Glutamatergic neuron (in vitro differentiated cells): ENCODE measurements at regions not wholly inside any gene's neighbourhood (a gene's known extent, or its start where the extent isn't known, plus 50 kb on each side); places are given as distances from the start of the nearest gene placed in this dataset.

Experiments used
- DNase-seq: peaks from one replicate; pipeline ENCODE4 v3.0.0; 2022
- H3K27ac Mint-ChIP-seq: one replicate; pipeline ENCODE4 v1.8.0; 2020; ENCODE audit warnings: mild to moderate bottlenecking, mixed read lengths, inconsistent platforms; ENCODE audit not compliant: unreplicated experiment
- H3K27me3 Mint-ChIP-seq: one replicate; pipeline ENCODE4 v1.8.0; 2020; ENCODE audit warnings: mild to moderate bottlenecking, moderate library complexity, mixed read lengths, inconsistent platforms; ENCODE audit not compliant: unreplicated experiment
- H3K36me3 Mint-ChIP-seq: one replicate; pipeline ENCODE4 v1.8.0; 2020; ENCODE audit warnings: mild to moderate bottlenecking, mixed read lengths, inconsistent platforms; ENCODE audit not compliant: unreplicated experiment
- H3K4me1 Mint-ChIP-seq: one replicate; pipeline ENCODE4 v1.8.0; 2020; ENCODE audit warnings: mild to moderate bottlenecking, low read depth, mixed read lengths, inconsistent platforms; ENCODE audit not compliant: unreplicated experiment
- H3K4me3 Mint-ChIP-seq: one replicate; pipeline ENCODE4 v1.8.0; 2020; ENCODE audit warnings: mild to moderate bottlenecking, mixed read lengths, inconsistent platforms; ENCODE audit not compliant: unreplicated experiment
- H3K9me3 Mint-ChIP-seq: one replicate; pipeline ENCODE4 v1.8.0; 2020; ENCODE audit warnings: mild to moderate bottlenecking, moderate library complexity, mixed read lengths, inconsistent platforms; ENCODE audit not compliant: unreplicated experiment
- CTCF ChIP-seq: fragments of 200-600 bp; sonication (generic); IDR thresholded peaks from one replicate; pipeline ENCODE4 v1.5.0; 2021; ENCODE audit not compliant: partially characterized antibody, unreplicated experiment

GRCh38 chr4:148770848-148771247 is 328.6 kb upstream of the NR3C2 start:
- H3K36me3 Mint-ChIP-seq, result no peaks in the 10 kb centered on the region
- H3K4me1 Mint-ChIP-seq, result no peaks in the 10 kb centered on the region
- no peak overlapping the region for H3K27ac Mint-ChIP-seq

GRCh38 chr4:148770377-148770776 is 328.2 kb upstream of the NR3C2 start:
- no peak for DNase-seq
- no peaks in the 10 kb centered on the region for H3K9me3 Mint-ChIP-seq
- no peak overlapping the region for H3K27ac Mint-ChIP-seq
- H3K27me3 Mint-ChIP-seq, result no peaks in the 10 kb centered on the region
- H3K4me1 Mint-ChIP-seq, result no peaks in the 10 kb centered on the region
- H3K4me3 Mint-ChIP-seq, result no peak overlapping the region
- H3K36me3 Mint-ChIP-seq, result no peaks in the 10 kb centered on the region
- no peak for TF ChIP-seq CTCF

More at GRCh38 chr4:148770848-148771247, 328.6 kb upstream of the NR3C2 start:
- DNase-seq, result no peak
- H3K4me3 Mint-ChIP-seq, result no peak overlapping the region
- TF ChIP-seq CTCF, result no peak
- H3K27me3 Mint-ChIP-seq, result no peaks in the 10 kb centered on the region
- H3K9me3 Mint-ChIP-seq, result no peaks in the 10 kb centered on the region

GRCh38 chr4:148764720-148765119 is 322.5 kb upstream of the NR3C2 start:
- H3K27ac Mint-ChIP-seq, result no peak overlapping the region
- no peak overlapping the region for H3K4me3 Mint-ChIP-seq
- H3K27me3 Mint-ChIP-seq, result no peaks in the 10 kb centered on the region
- no peak for TF ChIP-seq CTCF
- no peaks in the 10 kb centered on the region for H3K9me3 Mint-ChIP-seq
- H3K36me3 Mint-ChIP-seq, result no peaks in the 10 kb centered on the region
- H3K4me1 Mint-ChIP-seq, result no peaks in the 10 kb centered on the region
- DNase-seq, result no peak

GRCh38 chr4:148757171-148757570 is 315.0 kb upstream of the NR3C2 start:
- TF ChIP-seq CTCF, result no peak
- Mint-ChIP-seq H3K36me3 (no peaks in the 10 kb centered on the region), H3K9me3 (peaks cover 2% of the 10 kb centered on the region), H3K27ac (no peak overlapping the region), H3K4me3 (no peak overlapping the region), H3K27me3 (peaks cover 2% of the 10 kb centered on the region), H3K4me1 (no peaks in the 10 kb centered on the region)
- DNase-seq, result no peak

- H3K36me3 Mint-ChIP-seq, result no peaks in the 10 kb centered on the region
- H3K27ac Mint-ChIP-seq, result no peak overlapping the region
- H3K9me3 Mint-ChIP-seq, result no peaks in the 10 kb centered on the region
- no peak overlapping the region for H3K4me3 Mint-ChIP-seq
- no peaks in the 10 kb centered on the region for H3K4me1 Mint-ChIP-seq
- H3K27me3 Mint-ChIP-seq, result peaks cover 2% of the 10 kb centered on the region
- no peak for DNase-seq
- no peak for TF ChIP-seq CTCF
Measured at GRCh38 chr4:148749403-148749802, 307.2 kb upstream of the NR3C2 start.
